ENCODE measurements at regions not wholly inside any gene's neighbourhood (a gene's known extent, or its start where the extent isn't known, plus 50 kb on each side); places are given as distances from the start of the nearest gene placed in this dataset.
"Not testable (repeated sequence)": the region's sequence is repeated elsewhere in the genome, so short reads cannot be mapped to it uniquely, and the experiment has no call there.

GRCh38 chr12:87529413-87529812, 499.8 kb downstream of the C12orf50 start:
- DNase-seq, result no peak

- no peak for DNase-seq
Measured at GRCh38 chr12:87520968-87521367, 508.2 kb downstream of the C12orf50 start.

GRCh38 chr12:87518481-87518880, 510.7 kb downstream of the C12orf50 start:
- DNase-seq, result no peak

GRCh38 chr12:87518036-87518435, 511.2 kb downstream of the C12orf50 start:
- DNase-seq, result no peak

- DNase-seq, result no peak
Measured at GRCh38 chr12:87513536-87514280, 515.5 kb downstream of the C12orf50 start.

GRCh38 chr12:87511371-87511770, 517.8 kb downstream of the C12orf50 start:
- no peak for DNase-seq

GRCh38 chr12:87509237-87509820, 519.9 kb downstream of the C12orf50 start:
- no peak for DNase-seq

- DNase-seq, result no peak
Measured at GRCh38 chr12:87491598-87491997, 537.6 kb downstream of the C12orf50 start.

- no peak for DNase-seq
Measured at GRCh38 chr12:87491089-87491488, 538.1 kb downstream of the C12orf50 start.

GRCh38 chr12:87469295-87469694, 559.9 kb downstream of the C12orf50 start:
- no peak for DNase-seq

- no peak for DNase-seq
Measured at GRCh38 chr12:87467936-87468335, 561.3 kb downstream of the C12orf50 start.

GRCh38 chr12:87464565-87464964, 564.6 kb downstream of the C12orf50 start:
- no peak for DNase-seq

- no peak for DNase-seq
Measured at GRCh38 chr12:87444039-87444438, 585.2 kb downstream of the C12orf50 start.

- no peak for DNase-seq
Measured at GRCh38 chr12:87441511-87441910, 587.7 kb downstream of the C12orf50 start.

- no peak for DNase-seq
Measured at GRCh38 chr12:87439990-87440827, 589.0 kb downstream of the C12orf50 start.

GRCh38 chr12:87430444-87430843, 598.8 kb downstream of the C12orf50 start:
- no peak for DNase-seq

- DNase-seq, result no peak
Measured at GRCh38 chr12:87428701-87429277, 600.4 kb downstream of the C12orf50 start.

- DNase-seq, result no peak
Measured at GRCh38 chr12:87427770-87428169, 601.4 kb downstream of the C12orf50 start.

- no peak for DNase-seq
Measured at GRCh38 chr12:87425942-87426554, 603.2 kb downstream of the C12orf50 start.

- not testable (repeated sequence) for DNase-seq
Measured at GRCh38 chr12:87421233-87421632, 608.0 kb downstream of the C12orf50 start.

- DNase-seq, result peak; percentile 14
Measured at GRCh38 chr12:87413784-87414183, 615.4 kb downstream of the C12orf50 start.

GRCh38 chr12:87406926-87407325, 622.3 kb downstream of the C12orf50 start:
- DNase-seq, result no peak

- no peak for DNase-seq
Measured at GRCh38 chr12:87405918-87406317, 623.3 kb downstream of the C12orf50 start.
